ENCODE measurements at regions not wholly inside any gene's neighbourhood (a gene's known extent, or its start where the extent isn't known, plus 50 kb on each side); places are given as distances from the start of the nearest gene placed in this dataset.

DNA sequence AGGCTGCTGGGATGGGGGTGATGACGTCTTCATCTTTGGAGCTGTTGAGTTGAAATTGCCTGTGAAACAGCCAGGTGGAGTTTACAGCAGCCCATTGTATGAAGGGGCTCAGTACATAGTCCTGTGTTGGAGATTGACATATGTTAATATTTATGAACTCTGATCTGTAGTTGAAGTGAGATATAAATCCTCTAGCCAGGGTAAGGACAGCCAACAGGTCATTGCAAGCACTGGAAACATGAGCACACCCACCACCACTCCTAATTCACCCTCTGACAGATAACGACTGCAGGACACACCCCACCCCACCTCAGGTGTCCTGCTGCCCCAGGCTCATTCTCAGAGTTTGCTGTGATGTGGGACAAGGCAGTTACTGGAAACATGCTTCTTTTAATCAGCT lies 112.4 kb upstream of the TRIB2 start:
- H3K4me3 ChIP-seq (ENCODE audit: low read length) = no peak overlapping the region
- H3K9ac ChIP-seq (ENCODE audit: low read depth, low read length) = no peak overlapping the region
- H3K9me3 ChIP-seq (ENCODE audit: insufficient read depth, low read depth, low read length) = no peaks in the 10 kb centered on the region
- H3K27me3 ChIP-seq (ENCODE audit: insufficient read depth, low read length) = no peaks in the 10 kb centered on the region
- H3K27ac ChIP-seq (ENCODE audit: low read length) = no peak overlapping the region
- H3K4me1 ChIP-seq (ENCODE audit: insufficient read depth, low read length) = peaks cover 6% of the 10 kb centered on the region; the same call in 1 of the 2 replicates
- no peaks in the 10 kb centered on the region for H3K36me3 ChIP-seq (ENCODE audit: insufficient read depth, low read depth, low read length)

- H3K27ac ChIP-seq (ENCODE audit: low read length) = no peak overlapping the region
- no peaks in the 10 kb centered on the region for H3K27me3 ChIP-seq (ENCODE audit: insufficient read depth, low read length)
- H3K9me3 ChIP-seq (ENCODE audit: insufficient read depth, low read depth, low read length) = no peaks in the 10 kb centered on the region
- no peaks in the 10 kb centered on the region for H3K36me3 ChIP-seq (ENCODE audit: insufficient read depth, low read depth, low read length)
- no peak overlapping the region for H3K4me3 ChIP-seq (ENCODE audit: low read length)
- H3K9ac ChIP-seq (ENCODE audit: low read depth, low read length) = no peak overlapping the region
- peaks cover 6% of the 10 kb centered on the region; the same call in 1 of the 2 replicates for H3K4me1 ChIP-seq (ENCODE audit: insufficient read depth, low read length)
Observed at GRCh38 chr2:12605366-12605765, 111.4 kb upstream of the TRIB2 start.

GRCh38 chr2:12605936-12606335 lies 110.8 kb upstream of the TRIB2 start:
- Histone ChIP-seq H3K4me3 (ENCODE audit: low read length) (no peak overlapping the region), H3K27me3 (ENCODE audit: insufficient read depth, low read length) (no peaks in the 10 kb centered on the region), H3K4me1 (ENCODE audit: insufficient read depth, low read length) (peaks cover 6% of the 10 kb centered on the region; the same call in 1 of the 2 replicates), H3K27ac (ENCODE audit: low read length) (no peak overlapping the region), H3K9me3 (ENCODE audit: insufficient read depth, low read depth, low read length) (no peaks in the 10 kb centered on the region), H3K36me3 (ENCODE audit: insufficient read depth, low read depth, low read length) (no peaks in the 10 kb centered on the region), H3K9ac (ENCODE audit: low read depth, low read length) (no peak overlapping the region)

DNA sequence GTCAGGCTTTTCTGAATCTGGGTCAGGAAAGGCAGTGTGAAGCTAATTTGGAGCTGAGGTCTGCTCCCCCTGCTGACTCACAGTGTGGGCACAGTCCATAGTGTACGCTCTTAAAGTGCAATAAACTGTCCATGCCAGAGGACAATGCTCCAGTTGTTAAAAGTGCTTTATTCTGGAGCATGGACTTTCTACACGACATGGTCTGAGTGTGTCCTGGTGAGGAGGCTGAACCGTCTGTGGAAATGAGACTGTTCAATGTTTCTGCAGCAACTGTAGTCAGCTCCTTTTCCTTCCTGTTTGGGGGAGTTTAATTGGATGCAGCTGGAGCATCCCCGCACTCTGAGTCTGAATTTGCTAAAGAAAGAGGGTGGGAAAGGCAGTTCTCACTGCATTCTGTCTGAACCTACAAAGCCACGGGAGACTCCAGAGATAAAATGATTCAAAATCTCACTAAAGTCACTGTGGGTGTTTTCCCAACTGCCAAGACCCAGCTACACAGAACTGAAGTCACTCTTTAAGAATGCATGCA lies 110.2 kb upstream of the TRIB2 start:
- Histone ChIP-seq H3K9me3 (ENCODE audit: insufficient read depth, low read depth, low read length) (no peaks in the 10 kb centered on the region), H3K4me3 (ENCODE audit: low read length) (no peak overlapping the region), H3K27me3 (ENCODE audit: insufficient read depth, low read length) (no peaks in the 10 kb centered on the region), H3K4me1 (ENCODE audit: insufficient read depth, low read length) (peaks cover 6% of the 10 kb centered on the region; the same call in 1 of the 2 replicates), H3K27ac (ENCODE audit: low read length) (no peak overlapping the region), H3K36me3 (ENCODE audit: insufficient read depth, low read depth, low read length) (no peaks in the 10 kb centered on the region), H3K9ac (ENCODE audit: low read depth, low read length) (no peak overlapping the region)

GRCh38 chr2:12607971-12608370 lies 108.8 kb upstream of the TRIB2 start:
- H3K4me1 ChIP-seq (ENCODE audit: insufficient read depth, low read length) = peaks cover 6% of the 10 kb centered on the region; the same call in 1 of the 2 replicates
- H3K4me3 ChIP-seq (ENCODE audit: low read length) = no peak overlapping the region
- no peaks in the 10 kb centered on the region for H3K9me3 ChIP-seq (ENCODE audit: insufficient read depth, low read depth, low read length)
- no peaks in the 10 kb centered on the region for H3K27me3 ChIP-seq (ENCODE audit: insufficient read depth, low read length)
- no peak overlapping the region for H3K27ac ChIP-seq (ENCODE audit: low read length)
- no peak overlapping the region for H3K9ac ChIP-seq (ENCODE audit: low read depth, low read length)
- no peaks in the 10 kb centered on the region for H3K36me3 ChIP-seq (ENCODE audit: insufficient read depth, low read depth, low read length)

DNA sequence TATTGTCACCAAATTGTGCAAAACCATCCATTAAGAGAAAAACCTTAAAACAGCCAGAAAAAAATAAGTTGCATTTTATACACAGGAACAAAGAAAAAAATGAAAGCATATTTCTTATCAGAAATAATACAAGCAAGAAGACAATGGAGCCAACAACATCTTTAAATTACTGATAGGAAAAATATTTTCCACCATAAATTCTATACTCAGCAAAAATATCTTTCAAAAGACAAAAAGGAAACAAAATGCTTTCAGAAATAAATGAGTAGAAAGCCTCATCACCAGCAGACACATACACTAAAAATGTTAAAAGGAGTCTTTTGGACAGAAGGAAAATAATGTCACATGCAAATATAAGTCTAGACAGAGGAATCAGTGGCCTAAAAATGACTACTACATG lies 106.4 kb upstream of the TRIB2 start:
- Histone ChIP-seq H3K27ac (ENCODE audit: low read length) (no peak overlapping the region), H3K4me1 (ENCODE audit: insufficient read depth, low read length) (peaks cover 6% of the 10 kb centered on the region; the same call in 1 of the 2 replicates), H3K4me3 (ENCODE audit: low read length) (no peak overlapping the region), H3K9me3 (ENCODE audit: insufficient read depth, low read depth, low read length) (no peaks in the 10 kb centered on the region), H3K36me3 (ENCODE audit: insufficient read depth, low read depth, low read length) (no peaks in the 10 kb centered on the region), H3K9ac (ENCODE audit: low read depth, low read length) (no peak overlapping the region), H3K27me3 (ENCODE audit: insufficient read depth, low read length) (no peaks in the 10 kb centered on the region)

DNA sequence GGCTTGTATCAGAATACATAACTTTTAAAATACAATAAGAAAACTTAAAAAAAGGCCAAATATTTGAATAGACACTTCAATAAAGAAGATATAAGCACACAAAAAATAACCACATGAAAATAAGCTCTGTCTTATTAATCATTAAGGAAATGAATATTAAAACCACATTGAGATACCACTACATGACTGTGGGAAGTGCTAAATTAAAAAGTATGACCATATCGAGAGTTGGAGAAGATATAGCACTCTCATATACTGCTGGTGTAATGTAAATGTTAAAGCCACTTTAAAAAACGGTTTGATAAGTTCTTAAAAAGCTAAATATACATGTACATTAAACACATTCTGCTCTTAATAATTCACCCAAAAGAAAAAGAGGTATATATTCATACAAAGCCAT lies 104.6 kb upstream of the TRIB2 start:
- H3K9me3 ChIP-seq (ENCODE audit: insufficient read depth, low read depth, low read length) = no peaks in the 10 kb centered on the region
- no peaks in the 10 kb centered on the region for H3K4me1 ChIP-seq (ENCODE audit: insufficient read depth, low read length)
- H3K27ac ChIP-seq (ENCODE audit: low read length) = no peak overlapping the region
- no peaks in the 10 kb centered on the region for H3K36me3 ChIP-seq (ENCODE audit: insufficient read depth, low read depth, low read length)
- H3K9ac ChIP-seq (ENCODE audit: low read depth, low read length) = no peak overlapping the region
- H3K27me3 ChIP-seq (ENCODE audit: insufficient read depth, low read length) = no peaks in the 10 kb centered on the region
- H3K4me3 ChIP-seq (ENCODE audit: low read length) = no peak overlapping the region

DNA sequence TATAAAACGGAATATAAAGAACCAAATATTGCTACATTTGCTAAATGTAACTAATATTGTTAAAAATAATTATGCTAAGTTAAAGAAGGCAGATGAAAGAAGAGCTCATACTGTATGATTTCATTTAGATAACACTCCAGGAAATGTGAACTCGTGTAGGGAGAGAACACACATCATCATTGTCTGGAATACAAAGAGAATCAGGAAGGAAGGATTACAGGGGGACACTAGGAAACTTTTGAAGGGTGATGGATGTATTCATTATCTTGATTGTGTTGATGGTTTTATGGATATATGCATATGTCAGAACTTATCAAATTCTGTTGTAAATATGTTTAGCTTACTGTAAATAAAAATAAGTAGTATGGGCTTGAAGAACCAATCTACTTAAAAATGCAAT lies 104.1 kb upstream of the TRIB2 start:
- H3K27ac ChIP-seq (ENCODE audit: low read length) = no peak overlapping the region
- H3K4me1 ChIP-seq (ENCODE audit: insufficient read depth, low read length) = no peaks in the 10 kb centered on the region
- H3K4me3 ChIP-seq (ENCODE audit: low read length) = no peak overlapping the region
- no peak overlapping the region for H3K9ac ChIP-seq (ENCODE audit: low read depth, low read length)
- H3K27me3 ChIP-seq (ENCODE audit: insufficient read depth, low read length) = no peaks in the 10 kb centered on the region
- H3K9me3 ChIP-seq (ENCODE audit: insufficient read depth, low read depth, low read length) = no peaks in the 10 kb centered on the region
- H3K36me3 ChIP-seq (ENCODE audit: insufficient read depth, low read depth, low read length) = no peaks in the 10 kb centered on the region

DNA sequence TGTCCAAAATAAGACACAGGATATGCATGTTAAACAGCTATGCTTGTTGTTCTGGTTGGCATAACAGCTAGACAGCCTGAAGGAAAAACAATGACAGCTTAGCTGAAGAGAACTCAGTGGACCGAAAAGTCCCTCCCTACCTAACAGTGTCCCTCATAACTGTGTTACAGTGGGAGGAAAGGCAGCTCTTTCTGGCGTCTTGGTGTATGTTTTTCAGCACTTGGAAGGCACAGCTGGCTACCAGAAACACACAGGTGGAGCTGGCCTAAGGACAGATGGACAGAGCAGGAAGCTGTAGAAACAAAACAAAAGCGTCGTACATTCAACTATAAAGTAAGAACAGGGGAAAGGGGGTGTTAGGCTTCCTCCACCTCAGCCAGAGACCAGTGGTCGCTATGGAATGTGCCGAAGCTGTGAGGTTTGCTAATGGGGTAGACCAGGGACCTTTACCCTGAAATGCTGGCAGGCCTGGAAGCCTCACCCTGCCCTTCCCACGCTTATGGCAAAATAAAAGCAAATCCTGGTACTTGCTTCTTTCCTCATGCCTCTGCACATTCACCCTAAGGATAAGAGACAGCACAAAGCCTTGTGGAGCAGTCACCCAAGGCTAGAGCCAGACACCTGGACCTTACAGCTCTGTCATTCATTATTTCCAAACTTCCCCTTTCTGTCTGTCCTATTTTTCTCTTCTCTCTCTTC lies 103.5 kb upstream of the TRIB2 start:
- no peak overlapping the region for H3K9ac ChIP-seq (ENCODE audit: low read depth, low read length)
- no peaks in the 10 kb centered on the region for H3K9me3 ChIP-seq (ENCODE audit: insufficient read depth, low read depth, low read length)
- H3K36me3 ChIP-seq (ENCODE audit: insufficient read depth, low read depth, low read length) = no peaks in the 10 kb centered on the region
- no peaks in the 10 kb centered on the region for H3K4me1 ChIP-seq (ENCODE audit: insufficient read depth, low read length)
- H3K27ac ChIP-seq (ENCODE audit: low read length) = no peak overlapping the region
- H3K27me3 ChIP-seq (ENCODE audit: insufficient read depth, low read length) = no peaks in the 10 kb centered on the region
- no peak overlapping the region for H3K4me3 ChIP-seq (ENCODE audit: low read length)

- no peaks in the 10 kb centered on the region for H3K4me1 ChIP-seq (ENCODE audit: insufficient read depth, low read length)
- no peaks in the 10 kb centered on the region for H3K27me3 ChIP-seq (ENCODE audit: insufficient read depth, low read length)
Observed at GRCh38 chr2:12615509-12615908, 101.2 kb upstream of the TRIB2 start.

DNA sequence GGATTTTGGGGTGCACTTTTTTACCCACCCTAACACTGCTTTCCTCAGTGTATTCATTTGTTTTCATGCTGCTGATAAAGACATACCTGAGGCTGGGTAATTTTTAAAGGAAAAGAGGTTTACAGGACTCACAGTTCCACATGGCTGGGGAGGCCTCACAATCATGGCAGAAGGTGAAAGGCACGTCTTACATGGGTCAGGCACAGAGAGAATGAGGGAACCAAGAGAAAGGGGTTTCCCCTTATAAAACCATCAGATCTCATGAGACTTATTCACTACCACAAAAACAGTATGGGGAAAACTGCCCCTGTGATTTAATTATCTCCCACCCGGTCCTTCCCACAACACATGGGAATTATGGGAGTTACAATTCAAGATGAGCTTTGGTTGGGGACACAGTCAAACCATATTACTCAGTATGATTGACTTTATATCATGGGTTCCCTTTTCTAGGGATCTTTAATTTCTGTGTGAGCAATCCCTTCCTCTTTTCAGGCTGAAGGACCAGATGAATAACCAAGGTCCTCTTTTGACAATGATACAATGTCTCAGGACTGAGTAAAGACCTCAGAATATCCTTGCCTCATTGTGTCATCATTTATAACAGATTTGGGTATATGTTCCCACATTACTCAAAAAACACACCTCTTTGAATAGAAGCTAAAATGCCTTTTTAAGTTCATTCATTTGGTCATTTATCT lies 100.1 kb upstream of the TRIB2 start:
- Histone ChIP-seq H3K9me3 (ENCODE audit: insufficient read depth, low read depth, low read length) (no peaks in the 10 kb centered on the region), H3K9ac (ENCODE audit: low read depth, low read length) (no peak overlapping the region), H3K27me3 (ENCODE audit: insufficient read depth, low read length) (no peaks in the 10 kb centered on the region), H3K4me3 (ENCODE audit: low read length) (no peak overlapping the region), H3K36me3 (ENCODE audit: insufficient read depth, low read depth, low read length) (no peaks in the 10 kb centered on the region), H3K27ac (ENCODE audit: low read length) (no peak overlapping the region), H3K4me1 (ENCODE audit: insufficient read depth, low read length) (no peaks in the 10 kb centered on the region)

More at GRCh38 chr2:12615509-12615908, 101.2 kb upstream of the TRIB2 start:
- Histone ChIP-seq H3K36me3 (ENCODE audit: insufficient read depth, low read depth, low read length) (no peaks in the 10 kb centered on the region), H3K4me3 (ENCODE audit: low read length) (no peak overlapping the region), H3K27ac (ENCODE audit: low read length) (no peak overlapping the region), H3K9ac (ENCODE audit: low read depth, low read length) (no peak overlapping the region), H3K9me3 (ENCODE audit: insufficient read depth, low read depth, low read length) (no peaks in the 10 kb centered on the region)

GRCh38 chr2:12617366-12617765 lies 99.4 kb upstream of the TRIB2 start:
- H3K9ac ChIP-seq (ENCODE audit: low read depth, low read length) = no peak overlapping the region

More at GRCh38 chr2:12617366-12617765, 99.4 kb upstream of the TRIB2 start:
- no peak overlapping the region for H3K4me3 ChIP-seq (ENCODE audit: low read length)
- H3K4me1 ChIP-seq (ENCODE audit: insufficient read depth, low read length) = no peaks in the 10 kb centered on the region
- no peak overlapping the region for H3K27ac ChIP-seq (ENCODE audit: low read length)
- no peaks in the 10 kb centered on the region for H3K9me3 ChIP-seq (ENCODE audit: insufficient read depth, low read depth, low read length)
- H3K36me3 ChIP-seq (ENCODE audit: insufficient read depth, low read depth, low read length) = no peaks in the 10 kb centered on the region
- no peaks in the 10 kb centered on the region for H3K27me3 ChIP-seq (ENCODE audit: insufficient read depth, low read length)
